Liver (tissue), 8 donors: ENCODE measurements at regions not wholly inside any gene's neighbourhood (a gene's known extent, or its start where the extent isn't known, plus 50 kb on each side); places are given as distances from the start of the nearest gene placed in this dataset.

Experiments used
- DNase-seq: peaks from one replicate; pipeline ENCODE4 v3.0.0-alpha.2; 2017; ENCODE audit warnings: low spot score
- H3K27ac ChIP-seq, 2 donors: one replicate each; pipeline ENCODE4 v1.7.0; 2013; ENCODE audit warnings: inconsistent platforms in 2 of 2, low read length in 2 of 2, control low read depth in 1 of 2, low read depth in 1 of 2, mild to moderate bottlenecking in 1 of 2
- H3K27me3 ChIP-seq, 4 donors: one replicate each; pipeline versions ENCODE4 v1.6.1 to v1.7.0; 2013; ENCODE audit warnings: low read length in 3 of 4, inconsistent platforms in 1 of 4, mild to moderate bottlenecking in 1 of 4, moderate library complexity in 1 of 4; ENCODE audit not compliant: control insufficient read depth in 4 of 4, insufficient read depth in 4 of 4
- H3K36me3 ChIP-seq, 4 donors: one replicate each; pipeline versions ENCODE4 v1.6.1 to v1.7.0; 2013; ENCODE audit warnings: low read length in 3 of 4, mild to moderate bottlenecking in 3 of 4, low read depth in 1 of 4, moderate library complexity in 1 of 4; ENCODE audit not compliant: control insufficient read depth in 4 of 4, insufficient read depth in 3 of 4
- H3K4me1 ChIP-seq, 4 donors: one replicate each; pipeline versions ENCODE4 v1.6.1 to v1.7.0; 2013; ENCODE audit warnings: low read length in 3 of 4, mild to moderate bottlenecking in 3 of 4, moderate library complexity in 1 of 4; ENCODE audit not compliant: control insufficient read depth in 4 of 4, insufficient read depth in 4 of 4
- H3K4me3 ChIP-seq, 3 donors: one replicate each; pipeline versions ENCODE4 v1.6.1 to v1.7.0; 2013; ENCODE audit warnings: low read length in 3 of 3, control low read depth in 1 of 3, low read depth in 1 of 3, mild to moderate bottlenecking in 1 of 3
- H3K9ac ChIP-seq, 2 donors: one replicate each; pipeline ENCODE4 v1.7.0; 2013; ENCODE audit warnings: low read length in 2 of 2, mild to moderate bottlenecking in 2 of 2, moderate library complexity in 2 of 2, control low read depth in 1 of 2, low read depth in 1 of 2
- H3K9me3 ChIP-seq, 4 donors: one replicate each; pipeline versions ENCODE4 v1.6.1 to v1.7.0; 2013; ENCODE audit warnings: low read length in 3 of 4; ENCODE audit not compliant: control insufficient read depth in 4 of 4
- ATF3 ChIP-seq: IDR thresholded peaks from 2 replicates; pipeline ENCODE4 v1.6.1; 2016; ENCODE audit warnings: antibody characterized with exemption
- EGR1 ChIP-seq, 2 donors: IDR thresholded peaks; 2 replicates each; pipeline ENCODE4 v1.6.1; 2016 to 2018; ENCODE audit warnings: antibody characterized with exemption in 2 of 2, low read depth in 2 of 2
- FOXA2 ChIP-seq: IDR thresholded peaks from 2 replicates; pipeline ENCODE4 v1.6.1; 2016; ENCODE audit warnings: antibody characterized with exemption
- GABPA ChIP-seq, 2 donors: IDR thresholded peaks in 1 of 2; conservative IDR thresholded peaks in 1 of 2; 2 replicates each; pipeline ENCODE4 v1.6.1; 2016; ENCODE audit warnings: antibody characterized with exemption in 2 of 2, mild to moderate bottlenecking in 1 of 2, moderate library complexity in 1 of 2
- HNF4A ChIP-seq, 2 donors: conservative IDR thresholded peaks; 2 replicates each; pipeline ENCODE4 v1.6.1; 2016; ENCODE audit warnings: antibody characterized with exemption in 2 of 2, mild to moderate bottlenecking in 2 of 2
- HNF4G ChIP-seq: IDR thresholded peaks from 2 replicates; pipeline ENCODE4 v1.6.1; 2016; ENCODE audit warnings: antibody characterized with exemption
- JUND ChIP-seq, 2 donors: IDR thresholded peaks; 2 replicates each; pipeline ENCODE4 v1.6.1; 2016; ENCODE audit warnings: antibody characterized with exemption in 2 of 2
- MAX ChIP-seq: IDR thresholded peaks from 2 replicates; pipeline ENCODE4 v1.6.1; 2016; ENCODE audit warnings: antibody characterized with exemption
- RAD21 ChIP-seq, 2 donors: IDR thresholded peaks; 2 replicates each; pipeline ENCODE4 v1.6.1; 2016; ENCODE audit warnings: antibody characterized with exemption in 2 of 2, mild to moderate bottlenecking in 2 of 2
- REST ChIP-seq: IDR thresholded peaks from 2 replicates; pipeline ENCODE4 v1.6.1; 2016; ENCODE audit warnings: antibody characterized with exemption, mild to moderate bottlenecking
- RXRA ChIP-seq, 2 donors: IDR thresholded peaks; 2 replicates each; pipeline ENCODE4 v1.6.1; 2017 to 2018; ENCODE audit warnings: antibody characterized with exemption in 2 of 2, mild to moderate bottlenecking in 1 of 2
- SP1 ChIP-seq: IDR thresholded peaks from 2 replicates; pipeline ENCODE4 v1.6.1; 2018; ENCODE audit warnings: antibody characterized with exemption, mild to moderate bottlenecking
- TAF1 ChIP-seq: conservative IDR thresholded peaks from 2 replicates; pipeline ENCODE4 v1.6.1; 2016; ENCODE audit warnings: antibody characterized with exemption, mild to moderate bottlenecking
- WGBS: extraction: QIAGEN DNeasy Blood & Tissue Kit; methylation state at CpG from one replicate; pipeline ENCODE4 v1.1.7; 2013; 5-methylcytosine and 5-hydroxymethylcytosine counted together
- TF ChIP-seq, protein P1 (sequence below): IDR thresholded peaks from 2 replicates; pipeline ENCODE4 v1.6.1; 2016; ENCODE audit warnings: antibody characterized with exemption
- TF ChIP-seq, protein P2 (sequence below): fragments of 150-350 bp; IDR thresholded peaks from 2 replicates; pipeline ENCODE4 v1.5.1; 2017; ENCODE audit warnings: improper control_type of control experiment, low read depth, low read length; ENCODE audit not compliant: missing input control
- donor health status: healthy.
- donor health status: healthy.
- donor health status: healthy.
- donor health status: healthy.
- donor health status: healthy.

DNA sequence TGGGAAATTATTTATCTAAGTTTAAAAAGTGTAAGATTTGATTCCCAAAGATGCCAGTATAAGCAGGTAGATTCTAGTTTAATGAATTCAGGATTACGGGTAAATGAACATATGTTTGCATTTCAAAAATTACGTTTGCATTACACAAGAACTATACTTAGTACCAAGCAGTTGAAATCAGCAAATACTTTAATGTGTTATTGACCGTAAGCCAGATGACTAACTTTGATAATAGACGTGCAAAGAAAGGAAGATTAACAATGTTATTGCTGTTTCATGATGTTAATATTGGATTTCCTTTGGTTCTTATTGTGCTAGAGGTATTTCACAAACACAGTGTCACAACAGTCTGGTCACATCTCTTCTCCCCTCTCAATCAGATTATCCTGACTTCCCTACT is 294.7 kb downstream of the TDRD15 start:
- no peaks in the 10 kb centered on the region for H3K27me3 ChIP-seq
- no peaks in the 10 kb centered on the region for H3K9me3 ChIP-seq
- no peak overlapping the region for H3K4me3 ChIP-seq
- no peak overlapping the region for H3K27ac ChIP-seq
- H3K4me1 ChIP-seq = peaks cover 0 to 4% (median 0%) of the 10 kb centered on the region in 4 donors
- TF ChIP-seq RXRA (IDR thresholded peaks at IDR 0.05) = peak in 1 of 2 donors; percentile 28
- TF ChIP-seq EGR1 (IDR thresholded peaks at IDR 0.05; ENCODE audit: low read depth in 2 of 2) = no peak
- WGBS = 46% methylated on average over 4 of the region's 4 CpGs
- H3K9ac ChIP-seq = no peak overlapping the region
- H3K36me3 ChIP-seq = no peaks in the 10 kb centered on the region
- no peak for DNase-seq

DNA sequence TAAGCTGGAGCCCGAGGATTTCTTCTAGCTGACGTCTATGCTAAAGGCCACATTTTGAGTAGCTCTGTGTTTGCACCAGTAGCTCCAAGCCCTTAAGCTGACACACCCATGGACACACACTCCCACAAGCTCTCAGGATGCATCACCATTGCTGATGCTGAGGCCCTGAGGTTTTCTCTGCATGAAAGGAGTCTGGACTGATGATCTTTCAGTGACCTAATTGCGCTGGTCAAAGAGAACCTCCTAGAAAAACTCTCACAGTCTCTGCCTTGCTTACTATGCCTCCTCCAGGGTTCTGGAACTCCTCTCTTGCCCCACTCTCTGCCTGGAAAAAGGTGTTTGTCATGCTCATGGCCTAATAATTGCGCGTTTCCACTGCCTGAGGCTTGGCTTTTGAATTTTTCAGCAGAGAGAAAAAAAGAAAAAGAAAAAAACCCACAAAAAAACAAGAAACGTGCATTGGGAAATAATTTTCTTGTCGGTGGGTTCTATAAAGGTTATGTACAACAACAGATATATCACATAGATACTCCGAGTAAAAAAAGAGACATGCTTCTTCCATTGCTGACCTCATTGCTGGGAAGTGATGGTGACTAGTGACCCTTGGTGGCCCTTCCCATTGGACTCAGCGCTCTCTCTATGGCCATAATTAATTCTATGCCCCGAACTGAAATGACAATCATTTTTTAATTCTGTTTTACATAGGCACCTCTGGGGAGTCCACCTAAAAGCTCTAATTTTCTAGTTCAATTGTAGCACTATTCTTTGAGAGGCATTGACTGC is 297.0 kb downstream of the TDRD15 start:
- no peak for DNase-seq
- Histone ChIP-seq H3K9ac (no peak overlapping the region), H3K27me3 (no peaks in the 10 kb centered on the region), H3K27ac (no peak overlapping the region), H3K36me3 (no peaks in the 10 kb centered on the region), H3K4me1 (peaks cover 0 to 4% (median 0%) of the 10 kb centered on the region in 4 donors), H3K4me3 (no peak overlapping the region), H3K9me3 (no peaks in the 10 kb centered on the region)
- WGBS = 92% methylated on average over 10 of the region's 10 CpGs
- TF ChIP-seq ATF3 = no peak
- no peak for TF ChIP-seq JUND (IDR thresholded peaks at IDR 0.05)
- no peak for TF ChIP-seq RAD21 (IDR thresholded peaks at IDR 0.05)
- TF ChIP-seq, protein P1, sequence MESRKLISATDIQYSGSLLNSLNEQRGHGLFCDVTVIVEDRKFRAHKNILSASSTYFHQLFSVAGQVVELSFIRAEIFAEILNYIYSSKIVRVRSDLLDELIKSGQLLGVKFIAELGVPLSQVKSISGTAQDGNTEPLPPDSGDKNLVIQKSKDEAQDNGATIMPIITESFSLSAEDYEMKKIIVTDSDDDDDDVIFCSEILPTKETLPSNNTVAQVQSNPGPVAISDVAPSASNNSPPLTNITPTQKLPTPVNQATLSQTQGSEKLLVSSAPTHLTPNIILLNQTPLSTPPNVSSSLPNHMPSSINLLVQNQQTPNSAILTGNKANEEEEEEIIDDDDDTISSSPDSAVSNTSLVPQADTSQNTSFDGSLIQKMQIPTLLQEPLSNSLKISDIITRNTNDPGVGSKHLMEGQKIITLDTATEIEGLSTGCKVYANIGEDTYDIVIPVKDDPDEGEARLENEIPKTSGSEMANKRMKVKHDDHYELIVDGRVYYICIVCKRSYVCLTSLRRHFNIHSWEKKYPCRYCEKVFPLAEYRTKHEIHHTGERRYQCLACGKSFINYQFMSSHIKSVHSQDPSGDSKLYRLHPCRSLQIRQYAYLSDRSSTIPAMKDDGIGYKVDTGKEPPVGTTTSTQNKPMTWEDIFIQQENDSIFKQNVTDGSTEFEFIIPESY = no peak
- no peak for TF ChIP-seq MAX
- no peak for TF ChIP-seq FOXA2
- no peak for TF ChIP-seq SP1
- TF ChIP-seq TAF1 = no peak
- no peak for TF ChIP-seq GABPA (IDR thresholded peaks at IDR 0.05 in 1 of 2, conservative IDR thresholded peaks at IDR 0.05 in 1 of 2)
- TF ChIP-seq HNF4G = no peak
- no peak for TF ChIP-seq EGR1 (IDR thresholded peaks at IDR 0.05; ENCODE audit: low read depth in 2 of 2)

DNA sequence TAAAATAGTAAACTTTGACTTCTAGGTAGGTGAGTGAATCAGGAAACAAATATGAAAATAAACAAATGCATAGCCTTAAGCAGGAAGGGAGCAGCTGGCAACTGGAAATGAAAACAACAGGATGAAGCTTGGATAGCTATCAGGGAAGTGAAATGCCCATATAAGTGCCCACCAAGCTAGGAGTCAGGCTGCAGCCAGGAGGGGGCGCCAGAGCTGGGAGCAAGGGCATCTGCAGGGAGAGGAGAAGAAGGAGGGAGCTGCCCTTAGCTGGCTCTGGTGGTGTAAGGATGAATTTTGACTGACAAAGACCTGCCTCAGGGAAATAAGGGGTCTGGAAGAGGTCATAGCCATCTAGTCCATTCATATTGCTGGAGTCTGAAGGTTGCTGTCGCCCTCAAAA is 298.3 kb downstream of the TDRD15 start:
- Histone ChIP-seq H3K27me3 (no peaks in the 10 kb centered on the region), H3K9ac (no peak overlapping the region), H3K9me3 (no peaks in the 10 kb centered on the region), H3K36me3 (no peaks in the 10 kb centered on the region), H3K27ac (no peak overlapping the region), H3K4me3 (no peak overlapping the region), H3K4me1 (peaks cover 0 to 4% (median 0%) of the 10 kb centered on the region in 4 donors)
- 51% methylated on average over 2 of the region's 2 CpGs for WGBS
- peak; percentile 45 for DNase-seq
- TF ChIP-seq FOXA2 (no peak), RAD21 (IDR thresholded peaks at IDR 0.05) (peak; percentile 40 to 61), HNF4A (conservative IDR thresholded peaks at IDR 0.05) (no peak), REST (no peak)
- TF ChIP-seq, protein P1 = no peak
- TF ChIP-seq, protein P2, sequence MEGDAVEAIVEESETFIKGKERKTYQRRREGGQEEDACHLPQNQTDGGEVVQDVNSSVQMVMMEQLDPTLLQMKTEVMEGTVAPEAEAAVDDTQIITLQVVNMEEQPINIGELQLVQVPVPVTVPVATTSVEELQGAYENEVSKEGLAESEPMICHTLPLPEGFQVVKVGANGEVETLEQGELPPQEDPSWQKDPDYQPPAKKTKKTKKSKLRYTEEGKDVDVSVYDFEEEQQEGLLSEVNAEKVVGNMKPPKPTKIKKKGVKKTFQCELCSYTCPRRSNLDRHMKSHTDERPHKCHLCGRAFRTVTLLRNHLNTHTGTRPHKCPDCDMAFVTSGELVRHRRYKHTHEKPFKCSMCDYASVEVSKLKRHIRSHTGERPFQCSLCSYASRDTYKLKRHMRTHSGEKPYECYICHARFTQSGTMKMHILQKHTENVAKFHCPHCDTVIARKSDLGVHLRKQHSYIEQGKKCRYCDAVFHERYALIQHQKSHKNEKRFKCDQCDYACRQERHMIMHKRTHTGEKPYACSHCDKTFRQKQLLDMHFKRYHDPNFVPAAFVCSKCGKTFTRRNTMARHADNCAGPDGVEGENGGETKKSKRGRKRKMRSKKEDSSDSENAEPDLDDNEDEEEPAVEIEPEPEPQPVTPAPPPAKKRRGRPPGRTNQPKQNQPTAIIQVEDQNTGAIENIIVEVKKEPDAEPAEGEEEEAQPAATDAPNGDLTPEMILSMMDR = peak; percentile 27
